Lung (tissue), 11 donors: ENCODE measurements at regions not wholly inside any gene's neighbourhood (a gene's known extent, or its start where the extent isn't known, plus 50 kb on each side); places are given as distances from the start of the nearest gene placed in this dataset.

ENCODE experiments used
- ATAC-seq: fragments of 200-7000 bp; cut with Tn5 transposase; one replicate; pipeline ENCODE4 v1.9.1; 2020; ENCODE audit warnings: moderate number of reproducible peaks; ENCODE audit not compliant: insufficient read depth, low FRiP score
- DNase-seq, 3 donors: peaks; one replicate each; pipeline ENCODE4 v3.0.0-alpha.2; 2013 to 2017
- H3K27ac ChIP-seq, 2 donors: one replicate each; pipeline ENCODE4 v1.5.1; 2013; ENCODE audit warnings: mild to moderate bottlenecking in 2 of 2, moderate library complexity in 2 of 2, control low read depth in 1 of 2, inconsistent platforms in 1 of 2, low read depth in 1 of 2, low read length in 1 of 2
- H3K27me3 ChIP-seq, 3 donors: one replicate each; pipeline ENCODE4 v1.5.1; 2013; ENCODE audit warnings: low read length in 2 of 3; ENCODE audit not compliant: control insufficient read depth in 3 of 3, insufficient read depth in 3 of 3
- H3K36me3 ChIP-seq, 4 donors: one replicate each; pipeline ENCODE4 v1.5.1; 2013; ENCODE audit warnings: low read length in 4 of 4, mild to moderate bottlenecking in 1 of 4, moderate library complexity in 1 of 4; ENCODE audit not compliant: control insufficient read depth in 4 of 4, insufficient read depth in 4 of 4
- H3K4me1 ChIP-seq, 5 donors: one replicate each; pipeline ENCODE4 v1.5.1; 2013; ENCODE audit warnings: low read length in 5 of 5, mild to moderate bottlenecking in 2 of 5, moderate library complexity in 1 of 5; ENCODE audit not compliant: control insufficient read depth in 5 of 5, insufficient read depth in 5 of 5
- H3K4me3 ChIP-seq: one replicate; pipeline ENCODE4 v1.5.1; 2013; ENCODE audit warnings: mild to moderate bottlenecking, control low read depth, moderate library complexity
- H3K9ac ChIP-seq, 2 donors: one replicate each; pipeline ENCODE4 v1.5.1; 2013; ENCODE audit warnings: low read length in 2 of 2, control low read depth in 1 of 2; ENCODE audit not compliant: insufficient read depth in 1 of 2
- H3K9me3 ChIP-seq, 4 donors: one replicate each; pipeline ENCODE4 v1.5.1; 2013; ENCODE audit warnings: low read length in 3 of 4, mild to moderate bottlenecking in 1 of 4, moderate library complexity in 1 of 4; ENCODE audit not compliant: control insufficient read depth in 4 of 4, insufficient read depth in 3 of 4
- WGBS, 2 donors: extraction: QIAGEN DNeasy Blood & Tissue Kit; methylation state at CpG; one replicate each; pipeline ENCODE4 v1.1.7; 2013; 5-methylcytosine and 5-hydroxymethylcytosine counted together
- TF ChIP-seq, protein P1 (sequence below): IDR thresholded peaks from 2 replicates; pipeline ENCODE4 v1.5.1; 2012; ENCODE audit warnings: mild to moderate bottlenecking; ENCODE audit errors: control extremely low read depth, extremely low read depth
- donor health status: control.
- donor health status: control.
- donor health status: Bipolar disorder and iron deficiency.
- donor health status: healthy.
- donor health status: DM: yes; HTN: yes; CAD: no.

DNA sequence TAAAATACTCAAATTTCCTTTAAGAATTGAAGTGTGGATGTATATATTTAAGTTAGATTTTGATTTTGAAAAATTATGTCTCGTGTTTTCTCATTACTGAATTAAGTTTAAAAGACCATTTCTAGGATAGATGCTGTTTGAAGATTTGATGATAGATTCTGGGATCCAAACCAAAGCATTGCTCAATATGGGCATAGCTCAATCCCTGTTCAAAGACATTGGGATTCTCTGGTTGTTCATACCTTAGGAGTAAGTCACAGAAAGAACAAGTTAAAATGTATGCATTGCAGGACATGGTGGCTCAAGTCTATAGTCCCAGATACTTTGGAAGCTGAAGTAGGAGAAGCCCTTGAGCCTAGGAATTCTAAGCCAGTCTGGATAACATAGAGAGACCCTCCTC lies 622.3 kb downstream of the ADCYAP1 start:
- DNase-seq (no peak), ATAC-seq (no peak)
- no peaks in the 10 kb centered on the region for H3K9me3 ChIP-seq
- H3K27me3 ChIP-seq = peaks cover 0 to 4% (median 0%) of the 10 kb centered on the region in 3 donors
- no peaks in the 10 kb centered on the region for H3K36me3 ChIP-seq
- TF ChIP-seq, protein P1, sequence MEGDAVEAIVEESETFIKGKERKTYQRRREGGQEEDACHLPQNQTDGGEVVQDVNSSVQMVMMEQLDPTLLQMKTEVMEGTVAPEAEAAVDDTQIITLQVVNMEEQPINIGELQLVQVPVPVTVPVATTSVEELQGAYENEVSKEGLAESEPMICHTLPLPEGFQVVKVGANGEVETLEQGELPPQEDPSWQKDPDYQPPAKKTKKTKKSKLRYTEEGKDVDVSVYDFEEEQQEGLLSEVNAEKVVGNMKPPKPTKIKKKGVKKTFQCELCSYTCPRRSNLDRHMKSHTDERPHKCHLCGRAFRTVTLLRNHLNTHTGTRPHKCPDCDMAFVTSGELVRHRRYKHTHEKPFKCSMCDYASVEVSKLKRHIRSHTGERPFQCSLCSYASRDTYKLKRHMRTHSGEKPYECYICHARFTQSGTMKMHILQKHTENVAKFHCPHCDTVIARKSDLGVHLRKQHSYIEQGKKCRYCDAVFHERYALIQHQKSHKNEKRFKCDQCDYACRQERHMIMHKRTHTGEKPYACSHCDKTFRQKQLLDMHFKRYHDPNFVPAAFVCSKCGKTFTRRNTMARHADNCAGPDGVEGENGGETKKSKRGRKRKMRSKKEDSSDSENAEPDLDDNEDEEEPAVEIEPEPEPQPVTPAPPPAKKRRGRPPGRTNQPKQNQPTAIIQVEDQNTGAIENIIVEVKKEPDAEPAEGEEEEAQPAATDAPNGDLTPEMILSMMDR = no peak
- no peak overlapping the region for H3K27ac ChIP-seq
- H3K9ac ChIP-seq = no peak overlapping the region
- no peaks in the 10 kb centered on the region for H3K4me1 ChIP-seq
- H3K4me3 ChIP-seq = no peak overlapping the region
- WGBS, 2 donors = 50 to 65% methylated on average over 1 of the region's 1 CpG

DNA sequence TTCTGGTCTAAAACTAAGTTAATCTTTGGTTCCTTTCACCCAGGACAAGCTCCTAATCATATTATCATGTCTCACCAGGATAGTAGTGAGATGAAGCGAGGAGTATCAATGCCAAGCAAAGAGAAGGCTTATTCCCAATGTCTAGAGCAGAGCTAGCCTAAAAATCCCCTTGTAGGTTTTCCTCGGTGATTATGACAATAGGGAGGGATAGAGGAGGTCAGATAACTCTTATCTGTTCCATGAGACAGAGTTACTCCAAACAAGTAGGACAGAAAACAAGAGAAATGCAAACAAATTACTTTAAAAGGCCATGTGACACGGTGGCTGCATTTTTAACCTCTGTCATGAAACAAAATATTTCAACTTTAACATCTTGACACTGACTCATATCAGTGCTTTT lies 623.1 kb downstream of the ADCYAP1 start:
- H3K4me3 ChIP-seq = no peak overlapping the region
- DNase-seq = no peak
- H3K9me3 ChIP-seq = no peaks in the 10 kb centered on the region
- H3K9ac ChIP-seq = no peak overlapping the region
- H3K4me1 ChIP-seq = no peaks in the 10 kb centered on the region
- 58 to 70% methylated on average over 3 of the region's 3 CpGs for WGBS, 2 donors
- TF ChIP-seq, protein P1 = no peak
- ATAC-seq = no peak
- no peak overlapping the region for H3K27ac ChIP-seq
- H3K27me3 ChIP-seq = peaks cover 0 to 4% (median 0%) of the 10 kb centered on the region in 3 donors
- H3K36me3 ChIP-seq = no peaks in the 10 kb centered on the region

DNA sequence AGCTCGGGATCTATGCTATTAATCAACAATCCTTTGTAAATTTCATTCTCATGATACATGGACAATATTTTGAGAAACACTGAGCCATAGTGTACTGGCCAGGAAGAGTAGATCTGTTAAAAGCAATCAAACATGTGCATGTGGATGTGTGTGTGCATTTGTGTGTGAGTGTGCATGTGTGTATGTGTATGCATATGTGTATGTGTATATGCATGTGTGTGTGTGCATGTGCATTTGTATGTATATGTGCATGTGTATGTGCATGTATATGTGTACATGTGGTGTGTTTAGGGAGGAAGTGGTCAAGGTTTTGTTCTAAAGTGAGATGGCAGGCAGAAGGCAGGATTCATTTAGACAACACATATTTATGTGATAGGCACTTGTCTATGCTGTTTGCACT lies 623.8 kb downstream of the ADCYAP1 start:
- no peaks in the 10 kb centered on the region for H3K9me3 ChIP-seq
- WGBS, 2 donors = 73 to 89% methylated on average over 1 of the region's 1 CpG

More for the DNA sequence above, 623.8 kb downstream of the ADCYAP1 start:
- Histone ChIP-seq H3K4me1 (no peaks in the 10 kb centered on the region), H3K4me3 (no peak overlapping the region), H3K36me3 (no peaks in the 10 kb centered on the region), H3K27ac (no peak overlapping the region), H3K9ac (no peak overlapping the region), H3K27me3 (peaks cover 0 to 4% (median 0%) of the 10 kb centered on the region in 3 donors)
- ATAC-seq (no peak), DNase-seq (no peak)
- TF ChIP-seq, protein P1 = no peak
